ENCODE measurements at regions not wholly inside any gene's neighbourhood (a gene's known extent, or its start where the extent isn't known, plus 50 kb on each side); places are given as distances from the start of the nearest gene placed in this dataset.

DNA sequence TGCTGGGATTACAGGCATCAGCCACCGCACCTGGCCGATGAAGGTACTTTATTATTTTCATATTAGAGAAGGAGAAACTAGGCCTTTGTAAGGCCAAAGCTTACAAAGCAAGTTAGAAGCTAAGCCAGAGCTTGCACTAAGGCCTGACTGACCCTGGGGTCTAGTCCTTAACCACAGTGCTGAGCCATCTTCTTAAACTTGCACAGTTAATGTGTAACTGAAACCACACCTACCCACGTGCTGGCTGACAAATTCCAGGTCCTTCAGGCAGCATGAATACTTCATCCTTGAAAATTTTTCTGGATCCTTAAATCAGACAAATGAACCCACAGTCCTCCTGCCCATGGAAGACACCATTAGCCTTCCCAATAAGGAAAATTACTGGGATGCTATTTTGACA, 880.6 kb downstream of the UQCRFS1 start:
- H3K36me3 ChIP-seq (ENCODE audit: control insufficient read depth in 2 of 2, insufficient read depth in 1 of 2, low read length in 2 of 2) = no peaks in the 10 kb centered on the region

DNA sequence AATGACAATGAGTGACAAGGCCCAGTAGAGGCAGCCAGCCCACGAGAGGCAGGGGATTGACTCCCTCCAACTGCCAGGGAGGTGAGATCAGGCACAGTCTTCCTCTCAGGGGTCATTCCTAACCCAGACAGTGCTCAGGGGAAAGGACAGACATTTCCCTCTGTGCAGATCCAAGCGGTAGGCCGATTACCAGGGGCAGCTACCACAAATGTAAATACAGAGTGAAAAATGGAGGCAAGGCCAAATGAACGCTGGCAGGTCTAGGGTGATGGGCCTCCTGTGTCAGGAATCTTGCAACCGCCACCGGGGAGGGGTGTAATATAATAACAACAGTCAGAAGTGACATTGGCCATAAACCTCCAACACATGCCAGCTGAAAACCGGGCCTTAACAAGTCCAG, 881.4 kb downstream of the UQCRFS1 start:
- TF ChIP-seq SETDB1 (IDR thresholded peaks at IDR 0.05; ENCODE audit: insufficient read length, low read length) (no peak), ZBTB20 (tag by site-specific recombination; IDR thresholded peaks at IDR 0.05) (no peak), GLIS2 (tag by site-specific recombination; IDR thresholded peaks at IDR 0.05) (no peak), ZNF174 (tag by site-specific recombination; IDR thresholded peaks at IDR 0.05) (no peak), ZNF776 (tag by site-specific recombination; IDR thresholded peaks at IDR 0.05; ENCODE audit: borderline replicate concordance) (no peak)
- TF ChIP-seq, protein P1, sequence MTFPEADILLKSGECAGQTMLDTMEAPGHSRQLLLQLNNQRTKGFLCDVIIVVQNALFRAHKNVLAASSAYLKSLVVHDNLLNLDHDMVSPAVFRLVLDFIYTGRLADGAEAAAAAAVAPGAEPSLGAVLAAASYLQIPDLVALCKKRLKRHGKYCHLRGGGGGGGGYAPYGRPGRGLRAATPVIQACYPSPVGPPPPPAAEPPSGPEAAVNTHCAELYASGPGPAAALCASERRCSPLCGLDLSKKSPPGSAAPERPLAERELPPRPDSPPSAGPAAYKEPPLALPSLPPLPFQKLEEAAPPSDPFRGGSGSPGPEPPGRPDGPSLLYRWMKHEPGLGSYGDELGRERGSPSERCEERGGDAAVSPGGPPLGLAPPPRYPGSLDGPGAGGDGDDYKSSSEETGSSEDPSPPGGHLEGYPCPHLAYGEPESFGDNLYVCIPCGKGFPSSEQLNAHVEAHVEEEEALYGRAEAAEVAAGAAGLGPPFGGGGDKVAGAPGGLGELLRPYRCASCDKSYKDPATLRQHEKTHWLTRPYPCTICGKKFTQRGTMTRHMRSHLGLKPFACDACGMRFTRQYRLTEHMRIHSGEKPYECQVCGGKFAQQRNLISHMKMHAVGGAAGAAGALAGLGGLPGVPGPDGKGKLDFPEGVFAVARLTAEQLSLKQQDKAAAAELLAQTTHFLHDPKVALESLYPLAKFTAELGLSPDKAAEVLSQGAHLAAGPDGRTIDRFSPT (tag by site-specific recombination; IDR thresholded peaks at IDR 0.05) = no peak
- ChIA-PET CTCF (interaction anchor here (0.5 to 22.8 kb wide), 4 partner anchors 10 to 453 kb away, joined by 3 to 566 read pairs (median 4); no protein-coding TSS in a partner anchor), POLR2A (no interaction called here)
- H3K27ac ChIP-seq (ENCODE audit: extremely low read depth, low read depth, low read length) = no peak overlapping the region
- peaks cover 3% of the 10 kb centered on the region for H3K4me1 ChIP-seq (ENCODE audit: control insufficient read depth, insufficient read depth, low read length)
- H3K36me3 ChIP-seq (ENCODE audit: control insufficient read depth in 2 of 2, insufficient read depth in 1 of 2, low read length in 2 of 2) = no peaks in the 10 kb centered on the region
- peaks cover 4% of the 10 kb centered on the region for H3K9me3 ChIP-seq (ENCODE audit: control insufficient read depth, insufficient read depth, low read depth, low read length)
- no peak overlapping the region for H3K4me3 ChIP-seq (ENCODE audit: low read depth, low read length)

More for the DNA sequence above, 880.6 kb downstream of the UQCRFS1 start:
- TF ChIP-seq HOXA7 (CRISPR knock-in tag; IDR thresholded peaks at IDR 0.05; ENCODE audit: borderline replicate concordance) (no peak), ZNF138 (tag by site-specific recombination; IDR thresholded peaks at IDR 0.05; ENCODE audit: borderline replicate concordance) (no peak), ZNF341 (tag by site-specific recombination; IDR thresholded peaks at IDR 0.05; ENCODE audit: low read depth) (no peak), REPIN1 (tag by site-specific recombination; IDR thresholded peaks at IDR 0.05; ENCODE audit: low read depth) (no peak), ZNF560 (tag by site-specific recombination; IDR thresholded peaks at IDR 0.05; ENCODE audit: borderline replicate concordance) (no peak)
- Histone ChIP-seq H3K4me3 (ENCODE audit: low read depth, low read length) (no peak overlapping the region), H3K4me1 (ENCODE audit: control insufficient read depth, insufficient read depth, low read length) (peaks cover 3% of the 10 kb centered on the region), H3K27ac (ENCODE audit: extremely low read depth, low read depth, low read length) (no peak overlapping the region), H3K9me3 (ENCODE audit: control insufficient read depth, insufficient read depth, low read depth, low read length) (peaks cover 4% of the 10 kb centered on the region)
- POLR2A ChIA-PET = no interaction called here
- CTCF ChIA-PET = interaction anchor here (0.6 to 22.8 kb wide), 5 partner anchors 11 to 377 kb away, joined by 3 to 566 read pairs (median 3); no protein-coding TSS in a partner anchor

GRCh38 chr19:28330831-28331230, 882.1 kb downstream of the UQCRFS1 start:
- Histone ChIP-seq H3K36me3 (ENCODE audit: control insufficient read depth in 2 of 2, insufficient read depth in 1 of 2, low read length in 2 of 2) (no peaks in the 10 kb centered on the region), H3K4me3 (ENCODE audit: low read depth, low read length) (no peak overlapping the region), H3K9me3 (ENCODE audit: control insufficient read depth, insufficient read depth, low read depth, low read length) (peaks cover 4% of the 10 kb centered on the region), H3K27ac (ENCODE audit: extremely low read depth, low read depth, low read length) (no peak overlapping the region), H3K4me1 (ENCODE audit: control insufficient read depth, insufficient read depth, low read length) (peaks cover 3% of the 10 kb centered on the region)
- CTCF ChIA-PET = interaction anchor here (0.6 to 22.8 kb wide), 5 partner anchors 9 to 360 kb away, joined by 3 to 566 read pairs (median 3); no protein-coding TSS in a partner anchor
- TF ChIP-seq MYNN (tag by site-specific recombination; IDR thresholded peaks at IDR 0.05; ENCODE audit: borderline replicate concordance) = no peak
- no peak for TF ChIP-seq YY2 (tag by site-specific recombination; IDR thresholded peaks at IDR 0.05)
- no peak for TF ChIP-seq ZNF26 (tag by site-specific recombination; IDR thresholded peaks at IDR 0.05)
- no peak for TF ChIP-seq PRDM1 (tag by site-specific recombination; IDR thresholded peaks at IDR 0.05)
- TF ChIP-seq ZNF280D (tag by site-specific recombination; IDR thresholded peaks at IDR 0.05) = no peak
- TF ChIP-seq ZNF221 (tag by site-specific recombination; IDR thresholded peaks at IDR 0.05; ENCODE audit: borderline replicate concordance) = no peak
- TF ChIP-seq ZNF23 (tag by site-specific recombination; IDR thresholded peaks at IDR 0.05; ENCODE audit: borderline replicate concordance) = no peak
- no peak for TF ChIP-seq ZNF10 (tag by site-specific recombination; IDR thresholded peaks at IDR 0.05)
- POLR2A ChIA-PET = no interaction called here
